Kidney glomerular epithelial cell (primary cell): ENCODE measurements at regions not wholly inside any gene's neighbourhood (a gene's known extent, or its start where the extent isn't known, plus 50 kb on each side); places are given as distances from the start of the nearest gene placed in this dataset.
"Not testable (repeated sequence)": the region's sequence is repeated elsewhere in the genome, so short reads cannot be mapped to it uniquely, and the experiment has no call there.

ENCODE experiments used
- DNase-seq: peaks from one replicate; lab custom pipeline; 2025; lab: John Stamatoyannopoulos, UW

DNA sequence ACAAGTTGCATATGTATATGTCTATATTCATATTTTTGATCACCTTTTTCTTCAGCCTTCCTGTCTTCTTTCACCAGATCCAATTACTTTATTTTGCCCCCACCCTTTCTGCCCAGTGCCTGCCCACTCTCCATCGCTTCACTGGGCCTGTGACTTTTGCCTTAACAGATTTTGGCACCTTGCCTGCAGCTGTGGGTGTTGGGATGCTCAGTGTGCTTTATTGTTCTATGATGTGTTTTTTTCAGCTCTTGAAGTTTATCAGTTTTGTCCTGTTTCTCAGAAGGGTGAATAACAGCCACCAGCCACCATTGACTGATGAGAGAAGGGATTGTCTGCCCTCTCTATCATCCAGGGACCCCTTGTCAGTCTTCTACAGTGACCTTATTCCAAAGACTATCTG is 77.2 kb upstream of the GALNT7 start:
- DNase-seq, result peak; percentile 26

- DNase-seq, result no peak
Measured at GRCh38 chr4:173091958-173092357, 76.7 kb upstream of the GALNT7 start.

DNA sequence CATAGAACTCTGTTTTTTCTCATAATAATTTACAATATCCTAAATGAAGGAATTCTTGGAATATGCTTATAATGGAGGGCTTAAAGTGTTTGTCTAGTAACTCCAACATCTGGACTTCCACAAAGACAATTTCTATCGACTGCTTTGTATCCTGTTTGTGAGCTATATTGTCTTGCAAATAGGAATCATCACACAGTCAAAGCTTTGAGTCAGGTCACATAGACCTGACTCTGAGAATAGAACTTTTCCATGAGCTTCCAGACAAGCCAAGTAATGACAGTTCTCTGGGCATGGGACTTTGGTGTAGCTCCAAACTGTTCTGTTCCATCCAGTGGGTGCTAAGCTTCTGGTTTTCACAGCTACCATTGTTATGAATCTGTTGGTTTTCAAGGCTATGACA is 75.2 kb upstream of the GALNT7 start:
- DNase-seq, result no peak

DNA sequence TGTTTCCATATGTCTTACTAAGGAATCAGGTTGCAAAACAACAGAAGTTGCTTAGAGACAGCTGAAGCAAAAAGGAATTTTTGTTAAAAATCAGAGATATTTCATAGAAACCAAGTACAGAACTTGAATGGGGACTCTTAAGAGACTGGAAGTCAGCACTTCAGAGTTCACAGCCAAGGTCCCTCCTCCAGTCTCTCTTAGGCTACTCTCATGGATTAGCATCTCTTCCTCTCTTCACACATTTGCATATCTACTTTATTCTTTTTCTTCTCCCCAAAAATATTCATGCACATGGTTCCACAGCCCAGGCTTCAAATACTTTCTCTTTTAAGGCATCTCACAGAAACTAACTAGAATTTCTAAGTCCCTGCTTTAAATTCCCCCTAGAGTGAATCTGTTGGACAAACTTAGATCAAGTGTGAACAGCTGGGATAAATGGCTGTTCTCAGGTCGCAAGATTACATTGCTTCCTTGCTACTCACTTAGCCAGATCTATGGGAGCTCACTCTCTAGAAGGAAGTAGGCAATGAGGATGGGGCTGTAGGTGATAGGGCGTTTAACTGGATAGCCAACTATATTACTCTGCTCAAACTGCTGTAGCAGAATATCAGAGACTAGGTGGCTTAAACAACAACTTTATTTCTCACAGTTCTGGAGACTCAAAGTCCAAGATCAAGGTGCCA is 73.7 kb upstream of the GALNT7 start:
- DNase-seq, result no peak

- DNase-seq, result not testable (repeated sequence)
Measured at GRCh38 chr4:173099447-173099846, 69.2 kb upstream of the GALNT7 start.

DNA sequence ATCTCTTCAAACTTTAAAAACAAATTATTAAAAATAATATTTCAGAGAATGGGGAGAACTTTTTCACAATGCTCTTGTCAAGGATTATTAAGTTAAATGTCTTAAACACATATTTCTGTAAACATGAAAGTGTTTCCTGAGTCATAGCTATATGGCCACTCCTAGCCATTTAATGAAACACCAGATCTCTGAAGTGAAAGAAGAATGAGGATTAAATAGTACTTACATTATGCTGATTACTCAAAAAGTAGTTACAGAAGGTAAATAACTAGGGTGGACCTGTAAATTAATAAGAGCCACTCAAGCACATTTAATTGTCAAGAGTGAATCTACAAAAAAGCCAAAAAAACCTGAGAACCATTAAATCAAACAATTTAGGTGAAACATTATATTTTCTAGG is 57.6 kb upstream of the GALNT7 start:
- no peak for DNase-seq

DNA sequence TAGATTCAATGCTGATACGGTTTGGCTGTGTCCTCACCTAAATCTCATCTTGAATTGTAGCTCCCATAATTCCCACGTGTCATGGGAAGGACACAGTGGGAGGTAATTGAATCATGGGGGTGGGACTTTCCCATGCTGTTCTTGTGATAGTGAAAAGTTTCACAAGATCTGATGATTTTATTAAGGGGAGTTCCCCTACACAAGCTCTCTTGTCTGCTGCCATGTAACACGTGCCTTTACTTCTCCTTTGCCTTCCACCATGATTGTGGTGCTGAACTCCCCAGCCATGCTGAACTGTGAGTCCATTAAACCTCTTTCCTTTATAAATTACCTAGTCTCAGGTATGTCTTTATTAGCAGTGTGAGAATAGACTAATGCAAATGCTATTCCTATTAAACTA is 51.2 kb upstream of the GALNT7 start:
- DNase-seq, result not testable (repeated sequence)
